GM12875 (cell line): ENCODE measurements at regions not wholly inside any gene's neighbourhood (a gene's known extent, or its start where the extent isn't known, plus 50 kb on each side); places are given as distances from the start of the nearest gene placed in this dataset.

ENCODE experiments used
- H3K4me3 ChIP-seq: one replicate; pipeline ENCODE4 v1.5.1; 2011; ENCODE audit warnings: low read depth, low read length, control low read depth
- TF ChIP-seq, protein P1 (sequence below): IDR thresholded peaks from 2 replicates; pipeline ENCODE4 v1.5.1; 2011; ENCODE audit warnings: low read depth, mild to moderate bottlenecking, control low read depth, inconsistent platforms, low read length, moderate library complexity, borderline replicate concordance; ENCODE audit not compliant: insufficient read depth

DNA sequence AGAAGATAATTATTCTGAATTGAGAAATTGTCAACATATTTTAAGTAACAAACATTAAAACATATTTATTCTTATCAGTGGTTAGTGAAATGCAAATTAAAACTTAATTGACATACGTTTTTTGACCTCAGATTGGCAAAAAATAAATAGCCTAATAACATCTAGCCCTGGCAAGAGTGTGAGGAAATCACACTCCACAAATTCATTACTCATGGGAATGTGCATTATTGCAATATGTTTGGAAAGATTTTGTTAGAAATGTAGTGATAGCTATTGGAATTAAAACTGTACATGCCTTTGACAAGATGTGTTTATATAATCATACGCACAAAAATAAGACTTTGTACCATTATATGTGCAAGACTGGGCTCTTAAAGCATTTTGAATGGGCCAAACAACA lies 168.6 kb downstream of the KITLG start:
- H3K4me3 ChIP-seq = no peak overlapping the region
- TF ChIP-seq, protein P1, sequence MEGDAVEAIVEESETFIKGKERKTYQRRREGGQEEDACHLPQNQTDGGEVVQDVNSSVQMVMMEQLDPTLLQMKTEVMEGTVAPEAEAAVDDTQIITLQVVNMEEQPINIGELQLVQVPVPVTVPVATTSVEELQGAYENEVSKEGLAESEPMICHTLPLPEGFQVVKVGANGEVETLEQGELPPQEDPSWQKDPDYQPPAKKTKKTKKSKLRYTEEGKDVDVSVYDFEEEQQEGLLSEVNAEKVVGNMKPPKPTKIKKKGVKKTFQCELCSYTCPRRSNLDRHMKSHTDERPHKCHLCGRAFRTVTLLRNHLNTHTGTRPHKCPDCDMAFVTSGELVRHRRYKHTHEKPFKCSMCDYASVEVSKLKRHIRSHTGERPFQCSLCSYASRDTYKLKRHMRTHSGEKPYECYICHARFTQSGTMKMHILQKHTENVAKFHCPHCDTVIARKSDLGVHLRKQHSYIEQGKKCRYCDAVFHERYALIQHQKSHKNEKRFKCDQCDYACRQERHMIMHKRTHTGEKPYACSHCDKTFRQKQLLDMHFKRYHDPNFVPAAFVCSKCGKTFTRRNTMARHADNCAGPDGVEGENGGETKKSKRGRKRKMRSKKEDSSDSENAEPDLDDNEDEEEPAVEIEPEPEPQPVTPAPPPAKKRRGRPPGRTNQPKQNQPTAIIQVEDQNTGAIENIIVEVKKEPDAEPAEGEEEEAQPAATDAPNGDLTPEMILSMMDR = no peak

- no peak overlapping the region for H3K4me3 ChIP-seq
- TF ChIP-seq, protein P1 = no peak
Observed at GRCh38 chr12:88413646-88414045, 166.6 kb downstream of the KITLG start.

- H3K4me3 ChIP-seq = no peak overlapping the region
- TF ChIP-seq, protein P1 = no peak
Observed at GRCh38 chr12:88416155-88416554, 164.1 kb downstream of the KITLG start.

DNA sequence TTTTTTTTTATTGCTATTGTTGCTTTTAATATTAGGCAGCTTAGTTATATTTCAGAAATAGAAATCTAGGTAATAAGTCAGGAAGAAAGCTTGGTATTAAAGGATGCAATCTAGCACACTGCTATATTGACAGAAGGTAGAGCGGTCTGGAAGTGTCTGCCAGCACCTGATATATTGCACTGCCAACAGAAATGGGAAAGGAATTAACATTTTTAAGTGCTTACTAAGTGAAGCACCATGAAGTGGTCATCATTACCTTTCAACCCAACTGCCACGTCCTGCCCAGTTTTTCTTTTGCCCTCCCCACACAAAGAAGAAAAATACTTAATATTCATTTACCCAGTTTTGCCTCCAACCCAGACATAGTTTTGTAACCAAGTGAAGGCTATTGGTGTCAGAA lies 163.5 kb downstream of the KITLG start:
- H3K4me3 ChIP-seq = no peak overlapping the region
- TF ChIP-seq, protein P1 = no peak

DNA sequence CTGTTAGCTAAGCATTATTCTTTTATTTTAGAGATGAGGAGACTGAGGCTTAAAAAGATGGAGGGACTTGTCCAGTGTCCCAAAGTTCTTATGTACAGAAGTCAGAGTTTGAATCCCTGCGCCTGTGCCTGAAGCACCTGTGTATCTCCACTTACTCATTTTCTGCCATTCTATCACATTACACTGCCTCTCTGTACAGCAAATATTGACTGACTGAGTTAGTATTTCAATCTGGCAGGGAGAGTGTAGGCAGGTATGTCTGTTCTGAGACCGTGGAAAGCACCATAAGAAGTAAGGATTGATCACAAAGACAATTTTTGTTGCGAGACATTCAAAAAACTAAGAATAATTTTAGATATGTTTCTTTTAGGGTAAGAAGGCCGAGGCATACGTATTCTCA lies 162.7 kb downstream of the KITLG start:
- TF ChIP-seq, protein P1 = no peak

GRCh38 chr12:88418856-88419497 lies 161.3 kb downstream of the KITLG start:
- TF ChIP-seq, protein P1 = no peak
- no peak overlapping the region for H3K4me3 ChIP-seq

More for the DNA sequence above, 162.7 kb downstream of the KITLG start:
- H3K4me3 ChIP-seq = no peak overlapping the region

DNA sequence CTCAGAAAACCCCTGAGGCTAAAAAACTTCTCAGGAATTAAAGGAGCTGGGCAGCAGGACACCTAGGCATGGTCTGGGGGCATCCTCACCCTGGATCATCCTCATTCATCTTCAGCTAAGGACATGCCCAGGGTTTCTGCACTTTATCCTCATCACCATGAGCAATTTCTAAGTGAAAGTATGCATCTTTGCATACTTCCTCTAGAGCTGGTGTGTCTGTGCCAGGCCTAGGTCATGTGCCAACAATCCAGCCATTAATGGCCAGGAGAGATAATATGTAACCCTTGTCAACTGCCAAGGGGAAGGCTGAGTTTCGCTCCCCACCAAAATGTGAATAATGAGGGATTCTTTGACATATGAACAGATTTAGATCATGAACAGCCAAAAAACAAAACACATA lies 160.5 kb downstream of the KITLG start:
- TF ChIP-seq, protein P1 = no peak
- no peak overlapping the region for H3K4me3 ChIP-seq
